ENCODE measurements at regions not wholly inside any gene's neighbourhood (a gene's known extent, or its start where the extent isn't known, plus 50 kb on each side); places are given as distances from the start of the nearest gene placed in this dataset.

- Mint-ChIP-seq H3K4me1 (no peaks in the 10 kb centered on the region), H3K27me3 (ENCODE audit: low read depth) (no peaks in the 10 kb centered on the region), H3K36me3 (ENCODE audit: insufficient read depth in 1 of 3, low read depth in 3 of 3) (no peaks in the 10 kb centered on the region), H3K9me3 (no peaks in the 10 kb centered on the region; a peak in 1 of 5 replicates), H3K4me3 (no peak overlapping the region), H3K27ac (no peak overlapping the region)
- Histone ChIP-seq H3K79me2 (ENCODE audit: insufficient read depth, low read length) (no peaks in the 10 kb centered on the region), H3K56ac (ENCODE audit: insufficient read length, low read depth, low read length) (no peak overlapping the region), H3K27me3 (ENCODE audit: insufficient read depth, low read length) (no peaks in the 10 kb centered on the region), H3K4me2 (ENCODE audit: insufficient read depth, insufficient read length, low read length) (no peak overlapping the region), H4K20me1 (ENCODE audit: control insufficient read depth, insufficient read depth, insufficient read length) (no peaks in the 10 kb centered on the region), H3K79me1 (ENCODE audit: insufficient read depth, low read depth, low read length, poor library complexity, severe bottlenecking) (no peaks in the 10 kb centered on the region), H3K4ac (ENCODE audit: low read depth, low read length) (no peak overlapping the region), H2AFZ (ENCODE audit: low read length) (no peak overlapping the region), H3K14ac (ENCODE audit: insufficient read depth, low read length) (no peak overlapping the region), H2BK120ac (ENCODE audit: low read depth, low read length, poor library complexity, severe bottlenecking) (no peak overlapping the region), H2BK5ac (ENCODE audit: insufficient read length, low read length) (no peak overlapping the region), H4K8ac (replicated peaks; ENCODE audit: insufficient read length, low read depth, low read length) (no peak overlapping the region), H3K23ac (ENCODE audit: insufficient read length, low read depth, low read length) (no peak overlapping the region), H2AK5ac (ENCODE audit: insufficient read length, low read length) (no peak overlapping the region), H2BK15ac (ENCODE audit: low read depth, low read length) (no peak overlapping the region), H3K9me3 (ENCODE audit: control insufficient read depth, low read depth, low read length) (no peaks in the 10 kb centered on the region), H3K23me2 (ENCODE audit: insufficient read length, low read depth, low read length, poor library complexity, severe bottlenecking) (no peaks in the 10 kb centered on the region), H3K27ac (ENCODE audit: insufficient read length, low read depth, low read length) (no peak overlapping the region), H3K18ac (ENCODE audit: insufficient read length, low read depth, low read length) (no peak overlapping the region), H4K91ac (ENCODE audit: insufficient read length, low read depth, low read length) (no peak overlapping the region), H3T11ph (ENCODE audit: low read length) (no peak overlapping the region), H4K5ac (ENCODE audit: insufficient read length, low read depth, low read length) (no peak overlapping the region), H2BK20ac (ENCODE audit: low read depth, low read length, poor library complexity, severe bottlenecking) (no peak overlapping the region), H3K9ac (ENCODE audit: extremely low read depth, insufficient read length, low read length) (no peak overlapping the region), H3K4me1 (ENCODE audit: insufficient read depth, low read length) (no peaks in the 10 kb centered on the region), H2BK12ac (ENCODE audit: insufficient read length, low read depth, low read length) (no peak overlapping the region)
- TF ChIP-seq, protein P1, sequence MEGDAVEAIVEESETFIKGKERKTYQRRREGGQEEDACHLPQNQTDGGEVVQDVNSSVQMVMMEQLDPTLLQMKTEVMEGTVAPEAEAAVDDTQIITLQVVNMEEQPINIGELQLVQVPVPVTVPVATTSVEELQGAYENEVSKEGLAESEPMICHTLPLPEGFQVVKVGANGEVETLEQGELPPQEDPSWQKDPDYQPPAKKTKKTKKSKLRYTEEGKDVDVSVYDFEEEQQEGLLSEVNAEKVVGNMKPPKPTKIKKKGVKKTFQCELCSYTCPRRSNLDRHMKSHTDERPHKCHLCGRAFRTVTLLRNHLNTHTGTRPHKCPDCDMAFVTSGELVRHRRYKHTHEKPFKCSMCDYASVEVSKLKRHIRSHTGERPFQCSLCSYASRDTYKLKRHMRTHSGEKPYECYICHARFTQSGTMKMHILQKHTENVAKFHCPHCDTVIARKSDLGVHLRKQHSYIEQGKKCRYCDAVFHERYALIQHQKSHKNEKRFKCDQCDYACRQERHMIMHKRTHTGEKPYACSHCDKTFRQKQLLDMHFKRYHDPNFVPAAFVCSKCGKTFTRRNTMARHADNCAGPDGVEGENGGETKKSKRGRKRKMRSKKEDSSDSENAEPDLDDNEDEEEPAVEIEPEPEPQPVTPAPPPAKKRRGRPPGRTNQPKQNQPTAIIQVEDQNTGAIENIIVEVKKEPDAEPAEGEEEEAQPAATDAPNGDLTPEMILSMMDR (conservative IDR thresholded peaks at IDR 0.05), result no peak
- no CpG with 5 or more reads among the region's 7 CpGs for WGBS (ENCODE audit: extremely low coverage, insufficient read length, low lambda C conversion rate)
- DNase-seq, result no peak
Observed at GRCh38 chr4:117334451-117335188, 249.2 kb upstream of the TRAM1L1 start.

All from H9 (cell line).